Heart left ventricle (tissue), 16 donors: ENCODE measurements at regions not wholly inside any gene's neighbourhood (a gene's known extent, or its start where the extent isn't known, plus 50 kb on each side); places are given as distances from the start of the nearest gene placed in this dataset.

Experiments
- ATAC-seq, 4 donors: fragments of 200-7000 bp; cut with Tn5 transposase; one replicate each; pipeline ENCODE4 v1.9.1; 2020 to 2022; ENCODE audit warnings: moderate library complexity in 4 of 4, mild to moderate bottlenecking in 3 of 4, moderate number of reproducible peaks in 1 of 4
- DNase-seq, 5 donors: peaks; one replicate each; pipeline ENCODE4 v3.0.0-alpha.2; 2020
- H3K27ac ChIP-seq, 12 donors: fragments of 200-600 bp; sonication (generic) in 4 of 12; one replicate each; pipeline versions ENCODE4 v1.5.0 to v1.8.0; 2016 to 2022; ENCODE audit warnings: mild to moderate bottlenecking in 2 of 12
- H3K27me3 ChIP-seq, 9 donors: fragments of 200-600 bp; sonication (generic) in 2 of 9; one replicate each; pipeline versions ENCODE4 v1.5.1 to v1.8.0; 2016 to 2022; ENCODE audit warnings: mild to moderate bottlenecking in 3 of 9
- H3K36me3 ChIP-seq, 9 donors: fragments of 200-600 bp; sonication (generic) in 2 of 9; one replicate each; pipeline versions ENCODE4 v1.5.0 to v1.8.0; 2018 to 2022; ENCODE audit warnings: mild to moderate bottlenecking in 2 of 9
- H3K4me1 ChIP-seq, 12 donors: fragments of 200-600 bp; sonication (generic) in 4 of 12; one replicate each; pipeline versions ENCODE4 v1.5.0 to v1.8.0; 2016 to 2022; ENCODE audit warnings: mild to moderate bottlenecking in 3 of 12
- H3K4me3 ChIP-seq, 12 donors: fragments of 200-600 bp; sonication (generic) in 4 of 12; one replicate each; pipeline versions ENCODE4 v1.5.0 to v1.8.0; 2017 to 2022; ENCODE audit warnings: mild to moderate bottlenecking in 9 of 12, moderate library complexity in 4 of 12
- H3K9me3 ChIP-seq, 12 donors: fragments of 200-600 bp; sonication (generic) in 4 of 12; one replicate each; pipeline versions ENCODE4 v1.5.0 to v1.8.0; 2016 to 2022; ENCODE audit warnings: mild to moderate bottlenecking in 1 of 12
- CTCF ChIP-seq, 12 donors: fragments of 200-600 bp; sonication (generic) in 4 of 12; IDR thresholded peaks; one replicate each; pipeline versions ENCODE4 v1.5.0 to v1.8.0; 2018 to 2022; ENCODE audit warnings: antibody characterized with exemption in 12 of 12, mild to moderate bottlenecking in 5 of 12
- POLR2A ChIP-seq, 2 donors: fragments of 450-650 bp; IDR thresholded peaks; one replicate each; pipeline ENCODE4 v1.6.1; 2017; ENCODE audit warnings: antibody characterized with exemption in 2 of 2, mild to moderate bottlenecking in 2 of 2, moderate library complexity in 2 of 2
- WGBS, 4 donors: extraction: QIAGEN DNeasy Blood & Tissue Kit in 2 of 4; methylation state at CpG; one replicate each; pipeline versions ENCODE4 v1.1.5 to v1.1.7; 2013 to 2018; 5-methylcytosine and 5-hydroxymethylcytosine counted together
- intact Hi-C, 10 donors: fragments of 100-400 bp; cut with DNase I; formaldehyde crosslinking; loops; one replicate each; pipeline versions ENCODE4 v1.11.1 to v1.14.2; 2022
- donor health status: ischemic (EF 13 %, LVEDD 7.1; RV severe dilation, severe dysfunction).
- donor health status: healthy with polysubstance abuse.
- donor health status: DM: no; HTN: yes; CAD: no.
- donor health status: DM: no; HTN: no; CAD: no.
- donor health status: ischemic (EF 25% LVEDD 6.9; RV normal size, moderate dysfunction).
- donor health status: ischemic (EF 25% LVEDD 5.7; RV mildly dilated, moderate dysfunction).
- donor health status: healthy.
- donor health status: DM: yes; HTN: yes; CAD: no.
- donor health status: ischemic (EF 35%, LVEDD 5.7; RV mildly dilated, moderate dysfunction).
- donor health status: nonischemic (EF 11% LVEDD 7.7; RV severe dilation, severe dysfunction).
- donor health status: DM: yes; HTN: yes; CAD: no.
- donor health status: PGD.
- donor health status: ischemic (EF 29% LVEDD 5.4; RV normal size, mild dysfunction).
- donor health status: nonischemic (EF 23%, LVEDD 6.1; RV moderate dilation, normal function).

GRCh38 chr13:73996569-73996968 is 137.6 kb downstream of the KLF12 start:
- Histone ChIP-seq H3K36me3 (peaks cover 0 to 14% (median 0%) of the 10 kb centered on the region in 9 donors), H3K27ac (no peak overlapping the region), H3K4me1 (peaks cover 0 to 34% (median 10%) of the 10 kb centered on the region in 12 donors), H3K4me3 (no peak overlapping the region), H3K27me3 (no peaks in the 10 kb centered on the region), H3K9me3 (no peaks in the 10 kb centered on the region)
- no peak for DNase-seq
- WGBS, 4 donors: 82 to 99% (median 97%) methylated on average over 4 of the region's 4 CpGs
- intact Hi-C loops: no loop called here
- TF ChIP-seq POLR2A (IDR thresholded peaks at IDR 0.05) (no peak), CTCF (IDR thresholded peaks at IDR 0.05) (no peak)
- ATAC-seq: no peak

GRCh38 chr13:73995736-73996135 is 138.5 kb downstream of the KLF12 start:
- intact Hi-C loops: no loop called here
- DNase-seq (no peak), ATAC-seq (peak in 1 of 4 donors; percentile 34)
- Histone ChIP-seq H3K4me3 (no peak overlapping the region), H3K27me3 (no peaks in the 10 kb centered on the region), H3K36me3 (peaks cover 0 to 14% (median 0%) of the 10 kb centered on the region in 9 donors), H3K4me1 (peaks cover 0 to 34% (median 10%) of the 10 kb centered on the region in 12 donors), H3K9me3 (no peaks in the 10 kb centered on the region), H3K27ac (no peak overlapping the region)
- no peak for TF ChIP-seq CTCF (IDR thresholded peaks at IDR 0.05)
- TF ChIP-seq POLR2A (IDR thresholded peaks at IDR 0.05): no peak
- WGBS, 4 donors: 71 to 84% (median 76%) methylated on average over 2 of the region's 2 CpGs

DNA sequence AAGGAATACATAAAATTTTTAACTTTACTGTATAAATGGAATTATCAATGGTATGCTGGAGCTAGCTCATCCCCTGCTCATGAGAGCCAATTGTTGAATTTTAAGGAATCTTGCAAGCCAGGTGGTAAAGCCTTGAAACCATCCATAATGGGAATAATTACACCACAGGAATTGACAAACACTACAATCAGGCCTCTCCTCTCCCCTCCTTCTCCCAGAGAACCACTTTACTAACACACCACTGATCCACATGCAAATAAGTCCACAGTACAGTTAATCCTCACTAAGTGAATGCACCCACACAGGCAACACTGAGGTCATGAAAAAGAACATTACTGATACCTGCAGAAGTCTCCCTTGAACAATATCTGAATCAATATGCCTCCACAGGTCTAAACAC is 140.5 kb downstream of the KLF12 start:
- ATAC-seq (no peak), DNase-seq (no peak)
- Histone ChIP-seq H3K4me1 (peaks cover 0 to 34% (median 12%) of the 10 kb centered on the region in 12 donors), H3K36me3 (peaks cover 0 to 14% (median 0%) of the 10 kb centered on the region in 9 donors), H3K27me3 (no peaks in the 10 kb centered on the region), H3K9me3 (no peaks in the 10 kb centered on the region), H3K27ac (no peak overlapping the region), H3K4me3 (no peak overlapping the region)
- intact Hi-C loops: no loop called here
- TF ChIP-seq CTCF (IDR thresholded peaks at IDR 0.05) (no peak), POLR2A (IDR thresholded peaks at IDR 0.05) (no peak)

GRCh38 chr13:73991884-73992283 is 142.3 kb downstream of the KLF12 start:
- no peak overlapping the region for H3K4me3 ChIP-seq
- DNase-seq (no peak), ATAC-seq (no peak)
- H3K4me1 ChIP-seq: peaks cover 0 to 26% (median 6%) of the 10 kb centered on the region in 12 donors
- H3K9me3 ChIP-seq: peaks cover 0 to 4% (median 0%) of the 10 kb centered on the region in 12 donors
- 93 to 98% (median 96%) methylated on average over 3 of the region's 3 CpGs for WGBS, 4 donors
- H3K27me3 ChIP-seq: no peaks in the 10 kb centered on the region
- H3K36me3 ChIP-seq: peaks cover 0 to 14% (median 0%) of the 10 kb centered on the region in 9 donors
- intact Hi-C loops: no loop called here
- TF ChIP-seq CTCF (IDR thresholded peaks at IDR 0.05): no peak
- TF ChIP-seq POLR2A (IDR thresholded peaks at IDR 0.05): no peak
- H3K27ac ChIP-seq: no peak overlapping the region
